Mucosa of rectum (tissue), 2 donors: ENCODE measurements at regions not wholly inside any gene's neighbourhood (a gene's known extent, or its start where the extent isn't known, plus 50 kb on each side); places are given as distances from the start of the nearest gene placed in this dataset.

Experiments used
- H3K27ac ChIP-seq, 2 donors: one replicate each; pipeline ENCODE4 v1.7.0; 2013; ENCODE audit warnings: inconsistent platforms in 2 of 2, low read depth in 2 of 2, low read length in 2 of 2
- H3K27me3 ChIP-seq, 2 donors: one replicate each; pipeline ENCODE4 v1.7.0; 2013; ENCODE audit warnings: low read length in 2 of 2; ENCODE audit not compliant: control insufficient read depth in 2 of 2, insufficient read depth in 2 of 2
- H3K36me3 ChIP-seq, 2 donors: one replicate each; pipeline ENCODE4 v1.7.0; 2013; ENCODE audit warnings: low read length in 2 of 2; ENCODE audit not compliant: control insufficient read depth in 2 of 2, insufficient read depth in 2 of 2
- H3K4me1 ChIP-seq, 2 donors: one replicate each; pipeline ENCODE4 v1.7.0; 2013; ENCODE audit warnings: low read length in 2 of 2, mild to moderate bottlenecking in 1 of 2; ENCODE audit not compliant: control insufficient read depth in 2 of 2, insufficient read depth in 2 of 2
- H3K4me3 ChIP-seq, 2 donors: one replicate each; pipeline ENCODE4 v1.7.0; 2013; ENCODE audit warnings: low read length in 2 of 2
- H3K9ac ChIP-seq, 2 donors: one replicate each; pipeline ENCODE4 v1.7.0; 2013; ENCODE audit warnings: low read length in 2 of 2, low read depth in 1 of 2, mild to moderate bottlenecking in 1 of 2
- H3K9me3 ChIP-seq, 2 donors: one replicate each; pipeline ENCODE4 v1.7.0; 2013; ENCODE audit warnings: low read length in 2 of 2; ENCODE audit not compliant: control insufficient read depth in 2 of 2
- donor health status: healthy.
- donor health status: Normal muscosa, but diverticular disease.

DNA sequence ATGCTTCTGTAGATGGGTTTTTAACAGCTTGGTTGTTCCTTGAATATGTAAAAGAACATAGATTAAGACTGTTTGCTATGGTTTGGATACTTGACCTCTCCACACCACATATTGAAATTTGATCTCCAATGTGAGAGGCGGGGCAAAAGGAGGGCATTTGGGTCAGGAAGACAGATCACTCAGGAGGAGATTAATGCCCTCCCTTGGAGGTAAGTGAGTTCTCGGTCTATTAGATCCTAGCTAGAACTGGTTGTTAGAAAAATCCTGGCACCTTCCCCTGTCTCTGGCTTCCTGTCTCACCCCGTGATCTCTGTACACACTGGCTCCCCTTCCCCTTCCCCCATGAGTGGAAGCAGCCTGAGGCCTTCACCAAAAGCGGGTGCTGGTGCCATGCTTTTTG lies 281.1 kb upstream of the ANKRD55 start:
- no peaks in the 10 kb centered on the region for H3K9me3 ChIP-seq
- H3K27ac ChIP-seq = no peak overlapping the region
- no peak overlapping the region for H3K4me3 ChIP-seq
- no peak overlapping the region for H3K9ac ChIP-seq
- no peaks in the 10 kb centered on the region for H3K36me3 ChIP-seq
- peaks cover 0 to 6% of the 10 kb centered on the region in 2 donors for H3K4me1 ChIP-seq
- no peaks in the 10 kb centered on the region for H3K27me3 ChIP-seq

DNA sequence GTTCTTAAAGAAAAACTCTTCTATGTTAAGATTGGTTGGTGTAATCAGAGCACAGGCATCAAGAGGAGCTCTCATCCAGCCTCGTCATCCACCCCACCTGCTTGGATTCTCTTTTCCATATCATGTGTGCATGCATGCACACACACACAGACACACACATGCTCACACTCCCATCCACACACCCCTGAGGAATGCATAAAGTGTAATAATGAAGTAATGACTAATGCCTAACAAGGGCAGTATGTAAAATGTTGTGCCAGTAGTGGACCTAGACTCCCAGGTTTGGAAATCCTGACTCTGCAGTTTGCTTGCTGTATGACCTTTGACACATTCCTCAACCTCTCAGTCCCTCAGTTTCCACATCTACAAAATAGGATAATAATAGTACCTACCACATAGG lies 280.0 kb upstream of the ANKRD55 start:
- Histone ChIP-seq H3K4me3 (no peak overlapping the region), H3K9ac (no peak overlapping the region), H3K27ac (no peak overlapping the region), H3K4me1 (peaks cover 0 to 6% of the 10 kb centered on the region in 2 donors), H3K36me3 (no peaks in the 10 kb centered on the region), H3K9me3 (no peaks in the 10 kb centered on the region), H3K27me3 (no peaks in the 10 kb centered on the region)

DNA sequence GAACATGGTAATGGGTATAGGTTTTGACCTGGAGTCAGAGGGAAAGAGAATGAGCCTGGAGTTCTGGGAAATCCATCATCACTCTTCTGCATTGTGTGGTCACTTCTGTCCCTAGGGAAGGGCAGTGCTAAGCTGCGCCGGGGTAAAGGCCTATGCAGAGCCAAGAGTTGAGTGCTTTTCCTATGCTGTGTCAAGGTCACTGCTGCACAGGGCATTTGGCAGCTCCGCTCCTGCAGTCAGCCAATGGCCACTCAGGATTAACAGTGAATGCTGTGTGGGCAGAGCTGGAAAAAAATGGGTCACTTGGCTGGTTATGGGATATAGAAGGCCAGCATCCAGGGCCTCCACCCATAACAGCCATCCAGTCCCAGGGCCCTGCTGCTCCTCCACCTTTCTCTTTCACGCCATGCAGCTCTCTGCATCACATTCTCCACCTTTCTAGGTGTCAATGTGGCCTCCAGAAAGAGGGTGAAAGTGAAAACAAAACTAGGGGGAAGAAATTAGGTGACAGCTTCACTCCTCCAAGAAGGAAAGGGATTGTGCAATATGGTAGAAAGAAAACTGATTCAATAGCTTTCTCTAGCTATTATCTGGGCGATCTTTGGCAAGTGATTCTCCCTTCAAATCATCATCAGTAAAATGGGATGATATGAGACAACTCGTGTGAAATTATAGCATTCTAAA lies 279.3 kb upstream of the ANKRD55 start:
- H3K4me3 ChIP-seq = no peak overlapping the region
- H3K4me1 ChIP-seq = peaks cover 0 to 6% of the 10 kb centered on the region in 2 donors
- no peaks in the 10 kb centered on the region for H3K9me3 ChIP-seq
- H3K27ac ChIP-seq = no peak overlapping the region
- H3K27me3 ChIP-seq = no peaks in the 10 kb centered on the region
- no peak overlapping the region for H3K9ac ChIP-seq
- H3K36me3 ChIP-seq = no peaks in the 10 kb centered on the region

DNA sequence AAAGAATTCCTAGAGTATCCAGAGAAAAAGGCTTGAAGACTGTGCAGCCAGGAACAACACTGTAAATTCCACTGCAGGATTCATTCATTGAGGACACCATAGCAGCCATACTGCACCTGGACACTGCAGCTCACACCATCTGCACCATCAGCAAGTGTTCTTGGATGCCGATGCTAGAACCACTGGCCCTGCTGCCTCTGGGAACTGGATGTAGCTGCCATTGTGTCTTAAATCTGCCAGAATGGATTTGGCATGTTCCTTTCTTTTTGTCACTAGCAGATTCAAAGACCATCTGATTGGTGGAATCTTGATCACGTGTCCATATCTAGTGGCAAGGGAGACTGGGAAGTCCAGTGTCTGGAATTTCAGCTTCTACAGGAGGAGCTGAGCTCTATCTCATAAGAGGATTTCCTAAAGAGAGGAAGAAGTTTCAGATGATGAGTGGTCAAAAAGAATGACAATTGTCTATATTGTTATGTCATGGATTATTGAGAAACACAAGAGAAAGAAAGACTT lies 278.3 kb upstream of the ANKRD55 start:
- H3K9ac ChIP-seq = no peak overlapping the region
- H3K4me3 ChIP-seq = no peak overlapping the region
- H3K36me3 ChIP-seq = no peaks in the 10 kb centered on the region
- H3K27me3 ChIP-seq = no peaks in the 10 kb centered on the region
- H3K27ac ChIP-seq = no peak overlapping the region
- H3K4me1 ChIP-seq = peaks cover 0 to 5% of the 10 kb centered on the region in 2 donors
- H3K9me3 ChIP-seq = no peaks in the 10 kb centered on the region

DNA sequence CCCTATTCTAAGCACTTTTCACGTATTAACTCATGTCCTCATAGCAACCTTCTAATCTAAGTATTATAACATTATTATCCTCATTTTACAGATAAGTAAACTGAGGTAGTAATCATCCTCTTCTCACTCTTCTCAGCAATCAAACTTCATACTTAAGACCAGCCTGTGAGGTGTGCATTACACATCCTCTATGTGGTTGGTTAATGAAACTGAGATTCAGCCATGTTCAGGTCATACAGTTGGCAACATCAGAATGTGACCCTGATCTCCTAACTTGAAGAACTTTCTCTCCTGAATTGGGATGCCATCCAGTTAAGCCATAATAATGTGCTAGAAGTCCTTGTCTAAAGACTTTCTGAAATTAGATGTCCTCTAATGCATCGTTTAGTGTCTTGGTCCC lies 275.1 kb upstream of the ANKRD55 start:
- no peak overlapping the region for H3K27ac ChIP-seq

DNA sequence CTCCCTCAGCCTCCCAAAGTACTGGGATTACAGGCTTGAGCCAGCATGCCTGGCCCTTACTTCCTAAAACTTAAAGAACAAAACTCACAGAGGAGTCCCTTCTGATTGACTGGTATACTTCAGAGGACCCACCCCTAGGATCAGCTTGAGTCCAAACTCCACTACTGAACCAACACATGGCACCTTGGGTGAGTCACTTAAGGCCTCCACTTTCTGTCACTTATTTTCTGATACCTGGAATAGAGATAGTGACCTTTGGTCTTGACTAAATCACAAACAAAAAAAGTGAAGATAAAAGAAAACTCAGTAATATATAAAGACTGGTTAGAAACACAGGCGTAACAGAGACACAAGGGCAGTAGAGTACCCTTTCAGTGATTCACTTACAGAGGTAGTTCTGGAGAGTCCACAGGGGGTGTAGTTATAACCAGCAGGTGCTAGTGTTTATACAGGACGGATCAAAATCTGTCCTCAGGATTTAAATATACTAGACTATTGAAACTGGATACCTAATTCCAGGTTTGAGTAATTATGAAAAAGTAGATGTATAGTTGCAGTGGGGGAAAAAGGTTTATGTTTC lies 274.3 kb upstream of the ANKRD55 start:
- Histone ChIP-seq H3K27me3 (no peaks in the 10 kb centered on the region), H3K4me1 (peaks cover 0 to under 1% of the 10 kb centered on the region in 2 donors), H3K9ac (no peak overlapping the region), H3K9me3 (no peaks in the 10 kb centered on the region), H3K27ac (no peak overlapping the region), H3K36me3 (no peaks in the 10 kb centered on the region), H3K4me3 (no peak overlapping the region)

More for the DNA sequence above, 275.1 kb upstream of the ANKRD55 start:
- no peak overlapping the region for H3K9ac ChIP-seq
- H3K27me3 ChIP-seq = no peaks in the 10 kb centered on the region
- no peak overlapping the region for H3K4me3 ChIP-seq
- H3K4me1 ChIP-seq = peaks cover 0 to 3% of the 10 kb centered on the region in 2 donors
- no peaks in the 10 kb centered on the region for H3K9me3 ChIP-seq
- H3K36me3 ChIP-seq = no peaks in the 10 kb centered on the region

DNA sequence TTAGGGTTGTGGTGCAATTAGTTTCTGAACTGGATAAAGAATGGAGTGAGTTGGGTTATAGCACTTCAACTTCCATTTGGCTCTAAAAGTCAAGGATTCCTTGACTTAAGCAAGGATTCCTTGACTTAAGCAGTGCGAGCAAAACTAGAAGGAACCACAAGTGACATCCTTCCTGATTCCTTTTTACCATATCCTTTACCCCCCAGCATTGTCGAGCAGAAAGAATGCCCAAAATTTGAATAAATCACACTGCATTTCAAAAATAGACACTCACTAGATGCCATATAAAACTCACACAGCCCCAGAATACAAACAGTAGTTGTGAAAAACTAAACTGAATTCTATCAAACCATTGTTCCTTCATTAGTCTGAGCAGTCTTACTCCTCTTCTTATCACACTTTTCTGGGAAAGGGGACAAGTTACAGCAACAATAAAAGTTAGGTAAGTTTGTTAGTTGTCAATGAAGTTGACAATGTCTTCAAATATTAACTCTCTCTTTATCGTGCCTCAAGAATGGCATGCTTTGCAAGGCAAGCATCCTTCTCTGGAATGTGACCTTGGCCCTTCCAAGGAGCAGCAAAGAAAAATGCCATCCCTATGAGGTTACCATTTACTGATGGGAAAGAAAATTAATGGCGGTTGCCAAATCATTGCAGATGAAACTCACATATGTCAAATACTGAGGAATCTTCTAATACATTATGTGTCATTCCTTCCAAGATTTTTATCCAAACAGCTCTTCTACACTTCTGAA lies 273.3 kb upstream of the ANKRD55 start:
- Histone ChIP-seq H3K27me3 (no peaks in the 10 kb centered on the region), H3K4me3 (no peak overlapping the region), H3K36me3 (no peaks in the 10 kb centered on the region), H3K9ac (no peak overlapping the region), H3K4me1 (no peaks in the 10 kb centered on the region), H3K9me3 (no peaks in the 10 kb centered on the region), H3K27ac (no peak overlapping the region)

DNA sequence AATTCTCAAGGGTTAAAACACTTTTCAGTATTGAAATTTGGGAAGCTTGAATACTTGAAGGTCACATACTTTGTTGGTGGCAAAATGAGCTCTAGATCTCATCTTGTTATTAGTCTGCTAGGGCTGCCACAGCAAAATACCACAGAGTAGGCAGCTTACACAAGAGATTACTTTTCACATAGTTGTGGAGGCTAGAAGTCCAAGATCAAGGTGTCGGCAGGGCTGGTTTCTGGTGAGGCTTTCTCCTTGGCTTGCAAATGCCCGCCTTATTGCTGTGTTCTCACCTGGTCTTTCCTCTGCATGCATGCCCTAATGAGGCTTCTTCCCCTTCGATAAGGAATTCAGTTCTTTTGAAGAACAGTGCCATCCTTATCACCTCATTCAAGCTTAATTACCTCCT lies 270.8 kb upstream of the ANKRD55 start:
- Histone ChIP-seq H3K4me3 (no peak overlapping the region), H3K36me3 (no peaks in the 10 kb centered on the region), H3K27me3 (no peaks in the 10 kb centered on the region), H3K27ac (no peak overlapping the region), H3K9me3 (no peaks in the 10 kb centered on the region), H3K9ac (no peak overlapping the region), H3K4me1 (peaks cover 0 to 2% of the 10 kb centered on the region in 2 donors)

DNA sequence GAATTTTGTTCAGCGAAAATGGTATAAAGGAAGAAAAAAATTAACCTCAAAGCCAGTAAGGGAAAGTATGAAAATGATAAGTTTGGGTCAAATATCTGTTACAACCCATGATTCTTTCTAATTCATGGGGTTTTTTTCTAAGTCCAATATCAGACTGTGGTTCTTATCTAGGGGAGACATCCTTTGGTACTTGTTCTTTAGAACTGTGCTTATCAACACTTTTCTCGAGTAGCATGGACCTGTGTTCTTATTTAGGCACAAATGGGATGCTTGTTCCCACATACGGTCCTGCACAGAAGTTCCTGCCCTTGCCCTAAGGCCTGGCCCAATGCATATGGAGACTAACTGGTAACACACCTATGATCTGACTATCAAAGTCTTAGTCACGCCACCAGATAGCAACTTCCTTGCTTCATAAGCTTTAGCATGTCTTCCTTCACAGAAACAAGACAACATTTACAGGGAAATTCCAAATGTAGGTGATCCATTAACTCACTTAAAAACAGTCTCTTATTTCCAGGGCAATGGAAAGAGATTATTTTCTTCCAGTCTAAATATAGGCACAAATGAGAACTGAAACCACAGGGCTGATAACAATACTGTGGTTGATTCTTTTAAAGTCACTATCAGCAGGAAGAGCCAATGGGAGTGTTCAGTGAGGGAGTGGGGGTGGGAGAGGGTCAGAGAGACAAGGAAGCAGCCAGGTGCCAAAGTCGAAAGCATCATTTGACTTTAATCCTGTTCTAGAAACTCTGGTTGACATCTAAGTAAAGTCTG lies 268.8 kb upstream of the ANKRD55 start:
- no peaks in the 10 kb centered on the region for H3K27me3 ChIP-seq
- H3K36me3 ChIP-seq = no peaks in the 10 kb centered on the region
- H3K4me1 ChIP-seq = peaks cover 0 to 2% of the 10 kb centered on the region in 2 donors
- H3K9ac ChIP-seq = no peak overlapping the region
- no peak overlapping the region for H3K4me3 ChIP-seq
- no peak overlapping the region for H3K27ac ChIP-seq
- H3K9me3 ChIP-seq = no peaks in the 10 kb centered on the region
